ENCODE measurements at regions not wholly inside any gene's neighbourhood (a gene's known extent, or its start where the extent isn't known, plus 50 kb on each side); places are given as distances from the start of the nearest gene placed in this dataset.
"Not testable (repeated sequence)": the region's sequence is repeated elsewhere in the genome, so short reads cannot be mapped to it uniquely, and the experiment has no call there.

- DNase-seq, result no peak
Observed at GRCh38 chr20:48530957-48531356, 296.8 kb downstream of the PREX1 start.

GRCh38 chr20:48528346-48528745, 299.5 kb downstream of the PREX1 start:
- no peak for DNase-seq

- no peak for DNase-seq
Observed at GRCh38 chr20:48527771-48528170, 300.0 kb downstream of the PREX1 start.

- DNase-seq, result no peak
Observed at GRCh38 chr20:48526936-48527335, 300.9 kb downstream of the PREX1 start.

- no peak for DNase-seq
Observed at GRCh38 chr20:48525400-48525799, 302.4 kb downstream of the PREX1 start.

- no peak for DNase-seq
Observed at GRCh38 chr20:48524582-48524981, 303.2 kb downstream of the PREX1 start.

- peak; percentile 10 to 30 for DNase-seq
Observed at GRCh38 chr20:48523191-48523995, 304.4 kb downstream of the PREX1 start.

- DNase-seq, result no peak
Observed at GRCh38 chr20:48521121-48521520, 306.7 kb downstream of the PREX1 start.

GRCh38 chr20:48516196-48516595, 311.6 kb downstream of the PREX1 start:
- not testable (repeated sequence) for DNase-seq

- DNase-seq, result not testable (repeated sequence)
Observed at GRCh38 chr20:48514577-48514976, 313.2 kb downstream of the PREX1 start.

GRCh38 chr20:48512539-48512938, 315.3 kb downstream of the PREX1 start:
- DNase-seq, result not testable (repeated sequence)

- DNase-seq, result not testable (repeated sequence)
Observed at GRCh38 chr20:48505066-48505465, 322.7 kb downstream of the PREX1 start.

GRCh38 chr20:48503166-48503815, 324.5 kb downstream of the PREX1 start:
- no peak for DNase-seq

- DNase-seq, result no peak
Observed at GRCh38 chr20:48502758-48503157, 325.0 kb downstream of the PREX1 start.

- no peak for DNase-seq
Observed at GRCh38 chr20:48502016-48502415, 325.8 kb downstream of the PREX1 start.

GRCh38 chr20:48500900-48501299, 326.9 kb downstream of the PREX1 start:
- not testable (repeated sequence) for DNase-seq

GRCh38 chr20:48498939-48499338, 328.9 kb downstream of the PREX1 start:
- not testable (repeated sequence) for DNase-seq

- not testable (repeated sequence) for DNase-seq
Observed at GRCh38 chr20:48498125-48498524, 329.7 kb downstream of the PREX1 start.

GRCh38 chr20:48493966-48494365, 333.8 kb downstream of the PREX1 start:
- DNase-seq, result no peak

GRCh38 chr20:48493331-48493730, 334.5 kb downstream of the PREX1 start:
- not testable (repeated sequence) for DNase-seq

- no peak for DNase-seq
Observed at GRCh38 chr20:48492715-48493070, 335.1 kb downstream of the PREX1 start.

- no peak for DNase-seq
Observed at GRCh38 chr20:48492015-48492714, 335.6 kb downstream of the PREX1 start.

GRCh38 chr20:48490961-48491831, 336.6 kb downstream of the PREX1 start:
- DNase-seq, result no peak

All from AML-193 (cell line).